IMR-90 (cell line): ENCODE measurements at regions not wholly inside any gene's neighbourhood (a gene's known extent, or its start where the extent isn't known, plus 50 kb on each side); places are given as distances from the start of the nearest gene placed in this dataset.

Experiments
- ATAC-seq: fragments of 200-7000 bp; cut with Tn5 transposase; 2 replicates; pipeline ENCODE4 v1.9.1; 2020; ENCODE audit warnings: low read depth, mild to moderate bottlenecking, moderate library complexity
- BruUV-seq: library from RNA; stranded (reverse); fragments of 400-500 nt; replicated peaks from 2 replicates; lab custom pipeline; 2021; lab: Mats Ljungman, UMichigan
- CTCF ChIA-PET: fragments of 300-600 bp; formaldehyde crosslinking; extraction: SDS; loops from one replicate; lab custom pipeline; 2021; ENCODE audit warnings: antibody characterized with exemption; lab: Yijun Ruan, JAX
- POLR2A ChIA-PET: fragments of 300-600 bp; sonication (Branson Sonifier 250); formaldehyde crosslinking; loops from one replicate; lab custom pipeline; 2022; ENCODE audit warnings: antibody characterized with exemption; ENCODE audit not compliant: unreplicated experiment; lab: Charles Lee
- DNase-seq: peaks from one replicate; pipeline ENCODE4 v3.0.0; 2013
- H2AFZ ChIP-seq: replicated peaks from 2 replicates; pipeline ENCODE3; 2013; ENCODE audit warnings: low read length, mild to moderate bottlenecking; ENCODE audit not compliant: poor library complexity
- H2AK5ac ChIP-seq: 2 replicates; pipeline ENCODE4 v1.6.1; 2013; ENCODE audit warnings: low read depth, low read length, inconsistent platforms
- H2AK9ac ChIP-seq: replicated peaks from 2 replicates; pipeline ENCODE3; 2013; ENCODE audit warnings: mild to moderate bottlenecking, low read depth, low read length, moderate library complexity; ENCODE audit not compliant: poor library complexity
- H2BK120ac ChIP-seq: 2 replicates; pipeline ENCODE4 v1.6.1; 2013; ENCODE audit warnings: low read depth, low read length, inconsistent platforms
- H2BK15ac ChIP-seq: 3 replicates; pipeline ENCODE4 v1.6.1; 2013; ENCODE audit warnings: low read depth, low read length, inconsistent platforms
- H2BK20ac ChIP-seq: 2 replicates; pipeline ENCODE4 v1.6.1; 2013; ENCODE audit warnings: low read depth, mild to moderate bottlenecking, inconsistent platforms, low read length, moderate library complexity
- H2BK5ac ChIP-seq: 2 replicates; pipeline ENCODE4 v1.6.1; 2013; ENCODE audit warnings: mild to moderate bottlenecking, low read depth, low read length, inconsistent platforms; ENCODE audit not compliant: poor library complexity, severe bottlenecking
- H3K14ac ChIP-seq: replicated peaks from 2 replicates; pipeline ENCODE4 v1.6.1; 2013; ENCODE audit warnings: low read depth, low read length, inconsistent platforms
- H3K18ac ChIP-seq: 2 replicates; pipeline ENCODE4 v1.6.1; 2013; ENCODE audit warnings: low read depth, low read length, control low read depth
- H3K23ac ChIP-seq: 2 replicates; pipeline ENCODE4 v1.6.1; 2013; ENCODE audit warnings: low read depth, low read length, inconsistent platforms
- H3K27ac ChIP-seq: 2 replicates; pipeline ENCODE4 v1.5.1; 2013; ENCODE audit warnings: mild to moderate bottlenecking, control low read depth, low read length; ENCODE audit not compliant: insufficient read depth
- H3K27me3 ChIP-seq: 2 replicates; pipeline ENCODE4 v1.6.1; 2013; ENCODE audit warnings: low read length; ENCODE audit not compliant: control insufficient read depth, insufficient read depth
- H3K36me3 ChIP-seq: 2 replicates; pipeline ENCODE4 v1.6.1; 2013; ENCODE audit warnings: low read length, mixed read lengths; ENCODE audit not compliant: control insufficient read depth, insufficient read depth
- H3K4ac ChIP-seq: 2 replicates; pipeline ENCODE4 v1.6.1; 2013; ENCODE audit warnings: low read depth, low read length, inconsistent platforms
- H3K4me1 ChIP-seq: 2 replicates; pipeline ENCODE4 v1.6.1; 2013; ENCODE audit warnings: low read length, mixed read lengths; ENCODE audit not compliant: control insufficient read depth, insufficient read depth
- H3K4me2 ChIP-seq: 2 replicates; pipeline ENCODE4 v1.6.1; 2013; ENCODE audit warnings: low read depth, mild to moderate bottlenecking, control low read depth, low read length, moderate library complexity
- H3K4me3 ChIP-seq: 2 replicates; pipeline ENCODE4 v1.5.1; 2013; ENCODE audit warnings: low read depth, mild to moderate bottlenecking, control low read depth, low read length, moderate library complexity; ENCODE audit not compliant: insufficient read depth
- H3K56ac ChIP-seq: 2 replicates; pipeline ENCODE4 v1.6.1; 2013; ENCODE audit warnings: low read length, inconsistent platforms; ENCODE audit not compliant: insufficient read depth; ENCODE audit errors: extremely low read depth
- H3K79me1 ChIP-seq, 2 experiments: 2 replicates each; pipeline ENCODE4 v1.6.1; 2013; ENCODE audit warnings: low read length in 2 of 2, inconsistent platforms in 1 of 2, low read depth in 1 of 2
- H3K9ac ChIP-seq: 2 replicates; pipeline ENCODE4 v1.6.1; 2013; ENCODE audit warnings: low read depth, low read length, control low read depth
- H3K9me1 ChIP-seq: 2 replicates; pipeline ENCODE4 v1.6.1; 2013; ENCODE audit warnings: low read length, inconsistent platforms; ENCODE audit not compliant: insufficient read depth
- H3K9me3 ChIP-seq: 2 replicates; pipeline ENCODE4 v1.6.1; 2013; ENCODE audit warnings: low read length; ENCODE audit not compliant: control insufficient read depth, insufficient read depth
- H4K20me1 ChIP-seq: 2 replicates; pipeline ENCODE4 v1.6.1; 2013; ENCODE audit warnings: low read length, inconsistent platforms; ENCODE audit not compliant: insufficient read depth
- H4K5ac ChIP-seq: 2 replicates; pipeline ENCODE4 v1.6.1; 2013; ENCODE audit warnings: mild to moderate bottlenecking, low read depth, low read length, control low read depth
- H4K8ac ChIP-seq, 2 experiments: 2 replicates each; pipeline ENCODE4 v1.6.1; 2013; ENCODE audit warnings: low read depth in 2 of 2, low read length in 2 of 2, control low read depth in 1 of 2, inconsistent platforms in 1 of 2
- H4K91ac ChIP-seq: 2 replicates; pipeline ENCODE4 v1.6.1; 2013; ENCODE audit warnings: low read depth, low read length, inconsistent platforms; ENCODE audit not compliant: insufficient read depth
- BHLHE40 ChIP-seq: fragments of 150-350 bp; IDR thresholded peaks from 2 replicates; pipeline ENCODE4 v1.6.1; 2016; ENCODE audit warnings: mild to moderate bottlenecking, low read depth, low read length
- CEBPB ChIP-seq: IDR thresholded peaks from 2 replicates; pipeline ENCODE4 v1.6.1; 2012; ENCODE audit warnings: low read depth, low read length, improper control_type of control experiment
- CHD1 ChIP-seq: IDR thresholded peaks from 2 replicates; pipeline ENCODE4 v1.6.1; 2012; ENCODE audit warnings: low read depth, low read length, improper control_type of control experiment
- CTCF ChIP-seq: conservative IDR thresholded peaks from 2 replicates; pipeline ENCODE4 v1.5.1; 2012; ENCODE audit warnings: mild to moderate bottlenecking, low read depth, low read length, improper control_type of control experiment
- FOS ChIP-seq: fragments of 150-350 bp; IDR thresholded peaks from 2 replicates; pipeline ENCODE4 v1.6.1; 2016; ENCODE audit warnings: low read depth, low read length
- MAFK ChIP-seq: IDR thresholded peaks from 2 replicates; pipeline ENCODE4 v1.6.1; 2012; ENCODE audit warnings: low read depth, low read length, improper control_type of control experiment
- MAZ ChIP-seq: IDR thresholded peaks from 2 replicates; pipeline ENCODE4 v1.6.1; 2012; ENCODE audit warnings: low read depth, mild to moderate bottlenecking, low read length, improper control_type of control experiment, moderate library complexity, borderline replicate concordance
- MXI1 ChIP-seq: IDR thresholded peaks from 2 replicates; pipeline ENCODE4 v1.6.1; 2012; ENCODE audit warnings: low read depth, mild to moderate bottlenecking, low read length, moderate library complexity, borderline replicate concordance
- NFE2L2 ChIP-seq: fragments of 150-350 bp; IDR thresholded peaks from 2 replicates; pipeline ENCODE4 v1.6.1; 2016; ENCODE audit warnings: low read depth, mild to moderate bottlenecking, low read length
- POLR2A ChIP-seq: IDR thresholded peaks from 2 replicates; pipeline ENCODE4 v1.6.1; 2012; ENCODE audit warnings: mild to moderate bottlenecking, low read depth, low read length
- RAD21 ChIP-seq: IDR thresholded peaks from 2 replicates; pipeline ENCODE4 v1.6.1; 2012; ENCODE audit warnings: low read length, improper control_type of control experiment
- RCOR1 ChIP-seq: IDR thresholded peaks from 2 replicates; pipeline ENCODE4 v1.6.1; 2012; ENCODE audit warnings: mild to moderate bottlenecking, low read length, improper control_type of control experiment; ENCODE audit not compliant: insufficient replicate concordance
- RFX5 ChIP-seq: IDR thresholded peaks from 2 replicates; pipeline ENCODE4 v1.8.0; 2012; ENCODE audit warnings: low read depth, mild to moderate bottlenecking, low read length, moderate library complexity
- SMC3 ChIP-seq: fragments of 150-350 bp; IDR thresholded peaks from 2 replicates; pipeline ENCODE4 v1.6.1; 2016; ENCODE audit warnings: low read depth, mild to moderate bottlenecking, antibody characterized with exemption, low read length, moderate library complexity
- USF2 ChIP-seq: fragments of 150-350 bp; IDR thresholded peaks from 2 replicates; pipeline ENCODE4 v1.6.1; 2017; ENCODE audit warnings: mild to moderate bottlenecking, antibody characterized with exemption, low read length, low read depth
- WGBS, 2 experiments: methylation state at CpG; one replicate each; pipeline versions ENCODE4 v1.1.5 to v1.1.7; 2013; ENCODE audit warnings: missing lambda C conversion rate in 2 of 2; ENCODE audit not compliant: insufficient read length in 1 of 2; ENCODE audit errors: extremely low coverage in 2 of 2; 5-methylcytosine and 5-hydroxymethylcytosine counted together
- dilution Hi-C: fragments of 300-500 bp; cut with HindIII; formaldehyde crosslinking; loops from one replicate; pipeline ENCODE4 v1.14.3; 2018; ENCODE audit warnings: low sequenced_read_pairs; ENCODE audit not compliant: unreplicated experiment
- in situ Hi-C: fragments of 300-500 bp; cut with MboI; formaldehyde crosslinking; loops from 3 replicates; pipeline ENCODE4 v1.14.3; 2019; ENCODE audit warnings: low sequenced_read_pairs, inconsistent platforms, mixed read lengths
- intact Hi-C: fragments of 100-400 bp; cut with micrococcal nuclease; formaldehyde crosslinking; loops from 2 replicates; pipeline ENCODE4 v1.10.0; 2022
- TF ChIP-seq, protein P1 (sequence below): fragments of 150-350 bp; IDR thresholded peaks from 2 replicates; pipeline ENCODE4 v1.6.1; 2016; ENCODE audit warnings: low read depth, mild to moderate bottlenecking, low read length, moderate library complexity, borderline replicate concordance

DNA sequence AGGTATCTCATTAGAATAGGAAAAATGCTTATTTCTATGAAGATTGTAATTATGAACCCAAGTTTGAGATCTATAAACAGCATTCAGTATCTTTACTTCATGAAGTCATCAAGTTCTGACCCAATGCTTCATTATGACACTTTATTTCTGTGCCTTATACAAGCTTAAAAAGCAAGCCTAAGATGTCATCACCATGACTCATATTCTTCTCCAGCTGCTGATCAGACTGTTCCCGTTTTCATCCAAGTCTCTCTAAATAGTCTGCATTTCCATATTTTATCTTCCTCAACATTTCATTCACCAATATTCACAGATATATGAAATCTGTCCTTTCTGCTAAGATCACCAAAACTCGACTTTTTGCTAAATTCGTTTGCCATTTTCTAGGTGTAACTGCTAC, 1247.2 kb upstream of the PRR20A start:
- Histone ChIP-seq H2BK5ac (no peak overlapping the region), H3K27ac (no peak overlapping the region), H2AFZ (no peak overlapping the region), H2BK15ac (no peak overlapping the region), H3K9ac (no peak overlapping the region), H3K4me1 (no peaks in the 10 kb centered on the region), H3K9me3 (no peaks in the 10 kb centered on the region; the same call in 1 of the 2 replicates), H4K5ac (no peak overlapping the region), H3K18ac (no peak overlapping the region), H3K9me1 (no peaks in the 10 kb centered on the region), H3K36me3 (no peaks in the 10 kb centered on the region), H3K23ac (no peak overlapping the region), H2AK9ac (no peak overlapping the region), H3K56ac (no peak overlapping the region), H3K14ac (no peak overlapping the region), H2BK20ac (no peak overlapping the region), H3K4me3 (no peak overlapping the region), H2BK120ac (no peak overlapping the region), H4K20me1 (no peaks in the 10 kb centered on the region), H3K4me2 (no peak overlapping the region), H3K4ac (no peak overlapping the region), H3K27me3 (no peaks in the 10 kb centered on the region), H3K79me1 (no peaks in the 10 kb centered on the region), H4K8ac (no peak overlapping the region), H2AK5ac (no peak overlapping the region), H4K91ac (no peak overlapping the region)
- in situ Hi-C loops (no loop called here), intact Hi-C loops (no loop called here), dilution Hi-C loops (no loop called here)
- no peak for ATAC-seq
- POLR2A ChIA-PET = no interaction called here
- CTCF ChIA-PET = no interaction called here
- no TSS peak for BruUV-seq
- TF ChIP-seq RAD21 (no peak), USF2 (no peak), FOS (no peak), NFE2L2 (no peak), POLR2A (no peak), CHD1 (no peak), BHLHE40 (no peak), MAFK (no peak), SMC3 (no peak), CTCF (no peak), MXI1 (no peak), CEBPB (no peak), RFX5 (no peak), MAZ (no peak), RCOR1 (no peak)
- TF ChIP-seq, protein P1, sequence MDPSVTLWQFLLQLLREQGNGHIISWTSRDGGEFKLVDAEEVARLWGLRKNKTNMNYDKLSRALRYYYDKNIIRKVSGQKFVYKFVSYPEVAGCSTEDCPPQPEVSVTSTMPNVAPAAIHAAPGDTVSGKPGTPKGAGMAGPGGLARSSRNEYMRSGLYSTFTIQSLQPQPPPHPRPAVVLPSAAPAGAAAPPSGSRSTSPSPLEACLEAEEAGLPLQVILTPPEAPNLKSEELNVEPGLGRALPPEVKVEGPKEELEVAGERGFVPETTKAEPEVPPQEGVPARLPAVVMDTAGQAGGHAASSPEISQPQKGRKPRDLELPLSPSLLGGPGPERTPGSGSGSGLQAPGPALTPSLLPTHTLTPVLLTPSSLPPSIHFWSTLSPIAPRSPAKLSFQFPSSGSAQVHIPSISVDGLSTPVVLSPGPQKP = no peak
- WGBS, 2 experiments = 11% methylated on average over 1 of the region's 3 CpGs; no CpG with 5 or more reads in 1 of the 2 experiments
- DNase-seq = no peak
